DND-41 (cell line): ENCODE measurements at regions not wholly inside any gene's neighbourhood (a gene's known extent, or its start where the extent isn't known, plus 50 kb on each side); places are given as distances from the start of the nearest gene placed in this dataset.
"Not testable (repeated sequence)": the region's sequence is repeated elsewhere in the genome, so short reads cannot be mapped to it uniquely, and the experiment has no call there.

ENCODE experiments used
- ATAC-seq: fragments of 200-7000 bp; cut with Tn5 transposase; 3 replicates; pipeline ENCODE4 v1.9.1; 2021; ENCODE audit warnings: low read depth; ENCODE audit not compliant: insufficient read depth
- DNase-seq: peaks from one replicate; pipeline ENCODE4 v3.0.0-alpha.2; 2020
- H2AFZ ChIP-seq: 2 replicates; pipeline ENCODE4 v1.6.0; 2012; ENCODE audit warnings: low read depth, low read length
- H3K27ac ChIP-seq: 2 replicates; pipeline ENCODE4 v1.5.1; 2012; ENCODE audit warnings: low read length, inconsistent platforms
- H3K27me3 ChIP-seq: fragments of 200-600 bp; sonication (generic); 2 replicates; pipeline ENCODE4 v1.6.0; 2012; ENCODE audit warnings: low read length, mild to moderate bottlenecking, inconsistent platforms; ENCODE audit not compliant: insufficient read depth, poor library complexity
- H3K36me3 ChIP-seq: 2 replicates; pipeline ENCODE4 v1.5.1; 2012; ENCODE audit warnings: low read length, inconsistent platforms; ENCODE audit not compliant: insufficient read depth
- H3K4me1 ChIP-seq: 2 replicates; pipeline ENCODE4 v1.5.1; 2012; ENCODE audit warnings: mild to moderate bottlenecking, low read length; ENCODE audit not compliant: insufficient read depth
- H3K4me2 ChIP-seq: 2 replicates; pipeline ENCODE4 v1.6.0; 2012; ENCODE audit warnings: mild to moderate bottlenecking, moderate library complexity, low read length, inconsistent platforms; ENCODE audit not compliant: insufficient read depth
- H3K4me3 ChIP-seq, 2 experiments: fragments of 200-600 bp in 1 of 2; shearing (Covaris generic) in 1 of 2; 2 replicates each; pipeline ENCODE4 v1.5.1; 2012 to 2016; ENCODE audit warnings: inconsistent platforms in 2 of 2, low read length in 2 of 2, mild to moderate bottlenecking in 2 of 2, low read depth in 1 of 2, moderate library complexity in 1 of 2
- H3K79me2 ChIP-seq: 2 replicates; pipeline ENCODE4 v1.6.0; 2012; ENCODE audit warnings: low read length, inconsistent platforms; ENCODE audit not compliant: insufficient read depth
- H3K9ac ChIP-seq: 2 replicates; pipeline ENCODE4 v1.6.0; 2012; ENCODE audit warnings: low read depth, mild to moderate bottlenecking, inconsistent platforms, low read length, moderate library complexity
- H3K9me3 ChIP-seq: 2 replicates; pipeline ENCODE4 v1.5.1; 2012; ENCODE audit warnings: low read length, moderate library complexity, mild to moderate bottlenecking, inconsistent platforms; ENCODE audit not compliant: insufficient read depth, severe bottlenecking
- H4K20me1 ChIP-seq: 2 replicates; pipeline ENCODE4 v1.6.0; 2012; ENCODE audit warnings: low read length; ENCODE audit not compliant: insufficient read depth
- EZH2 ChIP-seq: IDR thresholded peaks from 3 replicates; pipeline ENCODE4 v1.6.1; 2012; ENCODE audit warnings: borderline replicate concordance, low read depth, mild to moderate bottlenecking, moderate library complexity, low read length, inconsistent platforms; ENCODE audit not compliant: severe bottlenecking
- TF ChIP-seq, protein P1 (sequence below): IDR thresholded peaks from 2 replicates; pipeline ENCODE4 v1.5.1; 2012; ENCODE audit warnings: borderline replicate concordance, low read length, moderate library complexity, mild to moderate bottlenecking; ENCODE audit not compliant: poor library complexity, severe bottlenecking; ENCODE audit errors: extremely low read depth

DNA sequence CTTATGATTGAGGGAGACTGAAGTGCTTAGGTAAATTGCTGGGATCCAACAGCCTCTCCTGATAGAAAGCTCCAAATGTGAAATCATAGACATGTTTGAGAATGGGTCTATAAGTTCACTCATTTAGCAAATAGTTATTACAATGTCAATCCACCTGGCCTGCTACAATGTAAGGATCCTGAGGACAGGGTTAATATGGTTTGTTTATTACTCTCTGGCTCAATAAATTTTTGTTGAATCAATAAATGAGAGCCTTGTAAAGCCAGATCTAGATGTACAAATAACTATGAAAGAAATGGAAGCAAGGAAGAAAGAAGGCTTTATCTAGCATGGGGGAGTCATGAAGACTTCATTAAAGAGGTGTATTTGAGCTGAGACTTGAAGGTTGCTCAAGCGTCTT is 165.6 kb upstream of the IGF1 start:
- DNase-seq = no peak
- Histone ChIP-seq H3K27me3 (no peaks in the 10 kb centered on the region), H3K36me3 (no peaks in the 10 kb centered on the region), H3K27ac (no peak overlapping the region), H3K4me3 (no peak overlapping the region), H3K79me2 (no peaks in the 10 kb centered on the region), H3K9ac (no peak overlapping the region), H3K4me2 (no peak overlapping the region), H3K4me1 (no peaks in the 10 kb centered on the region), H3K9me3 (no peaks in the 10 kb centered on the region), H2AFZ (no peak overlapping the region), H4K20me1 (no peaks in the 10 kb centered on the region)
- ATAC-seq = no peak
- TF ChIP-seq EZH2 = no peak

DNA sequence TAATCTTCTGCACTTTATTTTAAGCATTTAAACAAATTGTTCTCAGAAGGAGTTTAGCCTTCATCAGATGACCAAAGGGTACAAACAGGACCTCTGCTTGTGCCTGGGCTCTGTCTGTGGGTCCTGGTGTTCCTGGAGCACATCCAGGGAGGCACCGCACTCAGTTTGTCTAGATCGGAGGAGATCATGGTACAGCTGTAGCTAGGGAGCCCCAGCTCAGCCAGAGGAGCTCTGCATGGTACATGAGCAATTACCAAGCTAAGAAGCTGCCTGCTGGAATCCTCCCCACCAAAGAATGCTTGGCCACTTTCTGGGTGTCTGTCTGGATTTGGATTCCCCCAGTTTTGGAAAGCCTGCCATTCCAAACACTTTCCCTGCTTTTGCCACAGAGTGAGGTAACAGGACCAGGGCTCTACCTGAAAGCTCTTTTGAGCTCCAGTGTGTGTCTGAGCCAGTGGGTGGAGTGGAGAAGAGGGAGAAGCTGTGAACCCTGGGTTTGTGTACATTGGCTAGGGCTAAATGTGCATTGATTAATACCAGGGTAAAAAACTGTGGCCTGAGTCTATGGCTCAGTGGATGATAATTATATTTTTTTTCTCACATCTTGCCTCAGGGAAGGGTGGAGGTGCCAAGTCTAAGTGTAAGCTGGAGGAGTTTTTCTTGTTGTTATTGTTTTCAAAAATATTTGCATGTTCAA is 163.7 kb upstream of the IGF1 start:
- Histone ChIP-seq H3K4me1 (no peaks in the 10 kb centered on the region), H4K20me1 (no peaks in the 10 kb centered on the region), H3K79me2 (no peaks in the 10 kb centered on the region), H3K4me2 (no peak overlapping the region), H3K4me3 (no peak overlapping the region), H3K9me3 (no peaks in the 10 kb centered on the region), H3K27me3 (no peaks in the 10 kb centered on the region), H2AFZ (no peak overlapping the region), H3K27ac (no peak overlapping the region), H3K9ac (no peak overlapping the region), H3K36me3 (no peaks in the 10 kb centered on the region)
- ATAC-seq = no peak
- no peak for TF ChIP-seq EZH2
- TF ChIP-seq, protein P1, sequence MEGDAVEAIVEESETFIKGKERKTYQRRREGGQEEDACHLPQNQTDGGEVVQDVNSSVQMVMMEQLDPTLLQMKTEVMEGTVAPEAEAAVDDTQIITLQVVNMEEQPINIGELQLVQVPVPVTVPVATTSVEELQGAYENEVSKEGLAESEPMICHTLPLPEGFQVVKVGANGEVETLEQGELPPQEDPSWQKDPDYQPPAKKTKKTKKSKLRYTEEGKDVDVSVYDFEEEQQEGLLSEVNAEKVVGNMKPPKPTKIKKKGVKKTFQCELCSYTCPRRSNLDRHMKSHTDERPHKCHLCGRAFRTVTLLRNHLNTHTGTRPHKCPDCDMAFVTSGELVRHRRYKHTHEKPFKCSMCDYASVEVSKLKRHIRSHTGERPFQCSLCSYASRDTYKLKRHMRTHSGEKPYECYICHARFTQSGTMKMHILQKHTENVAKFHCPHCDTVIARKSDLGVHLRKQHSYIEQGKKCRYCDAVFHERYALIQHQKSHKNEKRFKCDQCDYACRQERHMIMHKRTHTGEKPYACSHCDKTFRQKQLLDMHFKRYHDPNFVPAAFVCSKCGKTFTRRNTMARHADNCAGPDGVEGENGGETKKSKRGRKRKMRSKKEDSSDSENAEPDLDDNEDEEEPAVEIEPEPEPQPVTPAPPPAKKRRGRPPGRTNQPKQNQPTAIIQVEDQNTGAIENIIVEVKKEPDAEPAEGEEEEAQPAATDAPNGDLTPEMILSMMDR = no peak
- DNase-seq = no peak

DNA sequence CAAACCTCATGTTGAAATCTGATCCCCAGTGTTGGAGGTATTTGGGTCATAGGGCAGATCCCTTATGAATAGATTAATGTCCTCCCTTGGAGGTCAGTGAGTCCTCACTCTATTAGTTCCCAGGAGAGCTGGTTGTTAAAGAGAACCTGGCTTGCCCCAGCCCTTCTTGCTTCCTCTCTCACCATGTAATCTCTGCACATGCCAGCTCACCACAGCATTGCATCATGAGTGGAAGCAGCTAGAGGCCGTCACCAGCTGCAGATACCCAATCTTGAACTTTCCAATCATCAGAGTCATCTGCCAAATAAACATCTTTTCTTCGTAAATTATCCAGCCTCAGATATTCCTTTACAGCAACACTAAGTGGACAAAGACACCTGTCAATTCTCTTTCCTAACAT is 161.8 kb upstream of the IGF1 start:
- TF ChIP-seq EZH2 = no peak
- TF ChIP-seq, protein P1 = no peak
- no peak overlapping the region for H3K9ac ChIP-seq
- DNase-seq = no peak
- H3K4me2 ChIP-seq = no peak overlapping the region
- no peak for ATAC-seq
- no peak overlapping the region for H2AFZ ChIP-seq
- no peaks in the 10 kb centered on the region for H3K36me3 ChIP-seq
- no peak overlapping the region for H3K4me3 ChIP-seq
- H4K20me1 ChIP-seq = no peaks in the 10 kb centered on the region
- H3K4me1 ChIP-seq = no peaks in the 10 kb centered on the region
- H3K27me3 ChIP-seq = no peaks in the 10 kb centered on the region
- no peaks in the 10 kb centered on the region for H3K79me2 ChIP-seq
- H3K9me3 ChIP-seq = no peaks in the 10 kb centered on the region
- no peak overlapping the region for H3K27ac ChIP-seq

DNA sequence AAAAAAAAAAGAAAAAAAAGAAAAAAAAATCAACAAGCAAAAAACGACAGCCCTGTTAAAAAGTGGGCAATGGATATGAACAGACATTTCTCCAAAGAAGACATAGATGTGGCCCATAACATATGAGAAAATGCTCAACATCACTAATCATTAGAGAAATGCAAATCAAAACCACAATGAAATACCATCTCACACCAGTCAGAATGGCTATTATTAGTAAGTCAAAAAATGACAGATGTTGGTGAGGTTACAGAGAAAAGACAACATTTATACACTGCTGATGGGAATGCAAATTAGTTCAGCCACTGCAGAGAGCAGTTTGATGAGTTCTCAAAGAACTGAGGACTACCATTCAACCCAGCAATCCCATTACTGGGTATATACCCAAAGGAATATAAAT is 160.3 kb upstream of the IGF1 start:
- H3K27ac ChIP-seq, H4K20me1 ChIP-seq, H3K36me3 ChIP-seq, ATAC-seq, H2AFZ ChIP-seq, H3K9me3 ChIP-seq, H3K4me1 ChIP-seq, H3K27me3 ChIP-seq, DNase-seq, H3K9ac ChIP-seq, H3K79me2 ChIP-seq, H3K4me2 ChIP-seq, H3K4me3 ChIP-seq: not testable (repeated sequence)
